CD4-positive, alpha-beta T cell (primary cell): ENCODE measurements at regions not wholly inside any gene's neighbourhood (a gene's known extent, or its start where the extent isn't known, plus 50 kb on each side); places are given as distances from the start of the nearest gene placed in this dataset.

Experiments
- ATAC-seq: fragments of 200-7000 bp; cut with Tn5 transposase; one replicate; pipeline ENCODE4 v1.10.0; 2022; ENCODE audit warnings: mild to moderate bottlenecking; ENCODE audit not compliant: poor library complexity
- CTCF ChIA-PET: fragments of 350-600 bp; sonication (Branson Sonifier 250); formaldehyde crosslinking; loops from one replicate; lab custom pipeline; 2021; ENCODE audit warnings: antibody characterized with exemption, inconsistent platforms; lab: Charles Lee
- POLR2A ChIA-PET: fragments of 350-600 bp; sonication (Branson Sonifier 250); formaldehyde crosslinking; loops from one replicate; lab custom pipeline; 2021; ENCODE audit warnings: antibody characterized with exemption, inconsistent platforms; lab: Charles Lee
- DNase-seq, 14 experiments: peaks; one replicate each; pipeline ENCODE4 v3.0.0-alpha.2; 2013 to 2020; ENCODE audit warnings: mixed read lengths in 2 of 14
- H3K27ac ChIP-seq, 2 donors: one replicate each; pipeline versions ENCODE4 v1.5.1 to v1.7.0; 2013; ENCODE audit warnings: low read length in 2 of 2, low read depth in 1 of 2, mild to moderate bottlenecking in 1 of 2
- H3K27me3 ChIP-seq, 2 experiments: 1 replicate in 1 of 2; 2 replicates in 1 of 2; pipeline versions ENCODE4 v1.6.1 to v1.7.0; 2013; ENCODE audit warnings: low read length in 2 of 2, control low read depth in 1 of 2, mild to moderate bottlenecking in 1 of 2, moderate library complexity in 1 of 2; ENCODE audit not compliant: insufficient read depth in 2 of 2, control insufficient read depth in 1 of 2
- H3K36me3 ChIP-seq: one replicate; pipeline ENCODE4 v1.6.1; 2013; ENCODE audit warnings: low read length, control low read depth; ENCODE audit not compliant: insufficient read depth
- H3K4me1 ChIP-seq: one replicate; pipeline ENCODE4 v1.6.1; 2013; ENCODE audit warnings: low read length, control low read depth; ENCODE audit not compliant: insufficient read depth
- H3K4me3 ChIP-seq: one replicate; pipeline ENCODE4 v1.5.1; 2013; ENCODE audit warnings: mild to moderate bottlenecking, low read length, moderate library complexity
- H3K9me3 ChIP-seq, 2 experiments: 1 replicate in 1 of 2; 2 replicates in 1 of 2; pipeline versions ENCODE4 v1.6.1 to v1.7.0; 2013; ENCODE audit warnings: low read length in 2 of 2, mild to moderate bottlenecking in 2 of 2, control low read depth in 1 of 2, moderate library complexity in 1 of 2; ENCODE audit not compliant: control insufficient read depth in 1 of 2, insufficient read depth in 1 of 2
- H3K27ac Mint-ChIP-seq: one replicate; pipeline ENCODE4 v1.8.0; 2020; ENCODE audit warnings: mixed read lengths
- H3K27me3 Mint-ChIP-seq: one replicate; pipeline ENCODE4 v1.8.0; 2021; ENCODE audit warnings: mixed read lengths
- H3K36me3 Mint-ChIP-seq: one replicate; pipeline ENCODE4 v1.8.0; 2021; ENCODE audit warnings: low read depth, mixed read lengths
- H3K4me1 Mint-ChIP-seq: one replicate; pipeline ENCODE4 v1.8.0; 2021; ENCODE audit warnings: low read depth, mixed read lengths
- H3K4me3 Mint-ChIP-seq: one replicate; pipeline ENCODE4 v1.8.0; 2020; ENCODE audit warnings: mild to moderate bottlenecking, mixed read lengths
- H3K9me3 Mint-ChIP-seq: one replicate; pipeline ENCODE4 v1.8.0; 2020; ENCODE audit warnings: mixed read lengths
- intact Hi-C, 2 experiments: fragments of 100-400 bp; cut with DNase I in 1 of 2; cut with micrococcal nuclease in 1 of 2; formaldehyde crosslinking; loops; one replicate each; pipeline versions ENCODE4 v1.15.1 to v1.9.0; 2023 to 2025; cut with DNase I, micrococcal nuclease
- TF ChIP-seq, protein P1 (sequence below): fragments of 200-600 bp; IDR thresholded peaks from one replicate; pipeline ENCODE4 v1.8.0; 2022; ENCODE audit warnings: antibody characterized with exemption, mild to moderate bottlenecking

DNA sequence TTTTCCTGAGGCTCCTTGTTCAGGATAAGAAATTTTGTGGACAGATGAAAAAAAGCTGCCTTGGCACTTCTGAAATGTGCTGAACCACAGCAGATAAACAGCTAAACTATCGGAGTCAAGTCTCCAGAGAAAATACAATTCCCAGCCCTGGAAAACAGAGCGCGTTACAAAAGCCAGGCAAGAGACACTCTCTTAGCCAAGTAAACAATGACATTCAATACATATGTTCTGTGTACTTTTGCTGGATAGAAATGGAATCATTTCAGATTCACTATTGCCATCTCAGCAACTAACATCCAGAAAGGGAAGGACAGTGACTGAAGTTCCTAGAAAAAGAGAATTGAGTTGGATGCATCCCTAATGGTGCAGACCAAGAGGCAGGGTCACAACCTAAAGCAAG is 196.8 kb upstream of the NRSN1 start:
- H3K4me3 ChIP-seq, result no peak overlapping the region
- Mint-ChIP-seq H3K27me3 (no peaks in the 10 kb centered on the region), H3K4me3 (no peak overlapping the region), H3K27ac (no peak overlapping the region), H3K36me3 (no peaks in the 10 kb centered on the region), H3K9me3 (peaks cover 2% of the 10 kb centered on the region), H3K4me1 (no peaks in the 10 kb centered on the region)
- H3K27ac ChIP-seq, result no peak overlapping the region
- TF ChIP-seq, protein P1, sequence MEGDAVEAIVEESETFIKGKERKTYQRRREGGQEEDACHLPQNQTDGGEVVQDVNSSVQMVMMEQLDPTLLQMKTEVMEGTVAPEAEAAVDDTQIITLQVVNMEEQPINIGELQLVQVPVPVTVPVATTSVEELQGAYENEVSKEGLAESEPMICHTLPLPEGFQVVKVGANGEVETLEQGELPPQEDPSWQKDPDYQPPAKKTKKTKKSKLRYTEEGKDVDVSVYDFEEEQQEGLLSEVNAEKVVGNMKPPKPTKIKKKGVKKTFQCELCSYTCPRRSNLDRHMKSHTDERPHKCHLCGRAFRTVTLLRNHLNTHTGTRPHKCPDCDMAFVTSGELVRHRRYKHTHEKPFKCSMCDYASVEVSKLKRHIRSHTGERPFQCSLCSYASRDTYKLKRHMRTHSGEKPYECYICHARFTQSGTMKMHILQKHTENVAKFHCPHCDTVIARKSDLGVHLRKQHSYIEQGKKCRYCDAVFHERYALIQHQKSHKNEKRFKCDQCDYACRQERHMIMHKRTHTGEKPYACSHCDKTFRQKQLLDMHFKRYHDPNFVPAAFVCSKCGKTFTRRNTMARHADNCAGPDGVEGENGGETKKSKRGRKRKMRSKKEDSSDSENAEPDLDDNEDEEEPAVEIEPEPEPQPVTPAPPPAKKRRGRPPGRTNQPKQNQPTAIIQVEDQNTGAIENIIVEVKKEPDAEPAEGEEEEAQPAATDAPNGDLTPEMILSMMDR, result no peak
- no peaks in the 10 kb centered on the region for H3K27me3 ChIP-seq
- ATAC-seq (no peak), DNase-seq (no peak)
- H3K9me3 ChIP-seq, result no peaks in the 10 kb centered on the region
- no peaks in the 10 kb centered on the region for H3K36me3 ChIP-seq
- ChIA-PET CTCF (no interaction called here), POLR2A (no interaction called here)
- intact Hi-C loops, result no loop called here
- H3K4me1 ChIP-seq, result no peaks in the 10 kb centered on the region

DNA sequence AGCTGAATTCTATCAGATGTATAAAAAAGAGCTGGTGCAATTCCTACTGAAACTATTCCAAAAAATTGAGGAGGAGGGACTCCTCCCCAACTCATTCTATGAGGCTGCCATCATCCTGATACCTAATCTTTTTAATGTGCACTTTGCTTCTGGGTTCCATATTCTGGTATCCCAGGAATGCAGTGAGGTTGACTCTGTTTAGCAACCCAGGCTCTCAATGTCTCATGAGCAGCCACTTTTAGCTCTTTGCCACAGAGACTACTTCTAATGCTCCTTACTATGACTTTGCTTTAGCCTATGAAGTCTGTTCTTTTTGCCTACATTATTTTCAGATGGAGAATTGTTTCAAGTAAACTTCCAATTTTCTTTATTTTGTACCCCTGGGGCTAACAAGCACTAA is 185.5 kb upstream of the NRSN1 start:
- intact Hi-C loops, result no loop called here
- ATAC-seq, result no peak
- no peak overlapping the region for H3K27ac ChIP-seq
- no peaks in the 10 kb centered on the region for H3K27me3 Mint-ChIP-seq
- ChIA-PET CTCF (no interaction called here), POLR2A (no interaction called here)
- no peaks in the 10 kb centered on the region for H3K9me3 ChIP-seq
- no peak overlapping the region for H3K27ac Mint-ChIP-seq
- no peaks in the 10 kb centered on the region for H3K36me3 ChIP-seq
- TF ChIP-seq, protein P1, result no peak
- H3K4me3 ChIP-seq, result no peak overlapping the region
- no peak overlapping the region for H3K4me3 Mint-ChIP-seq
- H3K4me1 Mint-ChIP-seq, result no peaks in the 10 kb centered on the region
- H3K4me1 ChIP-seq, result no peaks in the 10 kb centered on the region
- no peaks in the 10 kb centered on the region for H3K9me3 Mint-ChIP-seq
- H3K27me3 ChIP-seq, result no peaks in the 10 kb centered on the region
- no peak for DNase-seq
- H3K36me3 Mint-ChIP-seq, result no peaks in the 10 kb centered on the region

DNA sequence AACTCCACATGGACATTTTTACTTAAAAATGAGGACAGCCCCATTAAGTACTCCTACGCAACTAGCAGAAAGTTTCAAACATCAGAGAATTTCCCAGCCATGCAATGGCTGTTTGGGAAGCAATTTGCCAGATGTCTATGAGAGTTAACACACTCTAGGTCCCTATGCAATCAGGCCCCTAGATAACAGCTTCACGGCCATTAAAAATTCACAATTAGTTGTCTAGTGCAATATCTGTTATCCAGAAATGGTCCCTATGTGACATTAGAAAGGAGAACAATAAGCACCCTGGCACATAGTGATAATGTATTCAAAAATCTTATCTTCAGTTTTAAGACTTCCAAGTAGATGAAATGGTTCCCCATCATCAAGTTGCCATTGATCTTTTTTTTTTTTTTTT is 174.3 kb upstream of the NRSN1 start:
- ATAC-seq (no peak), DNase-seq (no peak)
- no peak overlapping the region for H3K27ac ChIP-seq
- Mint-ChIP-seq H3K27ac (no peak overlapping the region), H3K4me1 (no peaks in the 10 kb centered on the region), H3K9me3 (no peaks in the 10 kb centered on the region), H3K27me3 (no peaks in the 10 kb centered on the region), H3K36me3 (no peaks in the 10 kb centered on the region), H3K4me3 (no peak overlapping the region)
- intact Hi-C loops, result no loop called here
- H3K4me3 ChIP-seq, result no peak overlapping the region
- CTCF ChIA-PET, result no interaction called here
- no peaks in the 10 kb centered on the region for H3K4me1 ChIP-seq
- no peaks in the 10 kb centered on the region for H3K36me3 ChIP-seq
- H3K27me3 ChIP-seq, result no peaks in the 10 kb centered on the region
- POLR2A ChIA-PET, result no interaction called here
- no peaks in the 10 kb centered on the region for H3K9me3 ChIP-seq
- TF ChIP-seq, protein P1, result no peak
